ENCODE measurements at regions not wholly inside any gene's neighbourhood (a gene's known extent, or its start where the extent isn't known, plus 50 kb on each side); places are given as distances from the start of the nearest gene placed in this dataset.

DNA sequence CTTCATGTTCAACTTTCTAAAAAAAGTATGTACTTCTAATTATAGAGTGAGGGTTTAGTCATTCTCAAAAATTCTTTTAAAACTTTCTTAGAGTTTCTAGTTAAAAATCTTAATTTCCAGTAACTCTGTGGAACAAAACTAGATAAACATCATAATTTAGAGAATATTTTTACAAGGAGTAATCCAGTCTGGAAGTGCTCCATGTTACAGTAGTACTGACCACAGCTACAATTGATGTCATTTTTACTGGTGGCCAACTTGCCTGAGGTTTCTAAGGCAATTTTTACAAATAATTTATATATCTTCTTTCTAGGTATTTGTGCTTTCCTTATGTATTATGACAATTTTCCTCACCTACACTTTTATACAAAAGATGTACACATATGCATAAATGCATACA, 490.4 kb downstream of the CENPC start:
- DNase-seq, result peak; percentile 13
- no peaks in the 10 kb centered on the region for H3K36me3 ChIP-seq (ENCODE audit: control insufficient read depth, insufficient read depth, low read length)
- H3K4me3 ChIP-seq (ENCODE audit: low read length), result no peak overlapping the region
- no peaks in the 10 kb centered on the region for H3K27me3 ChIP-seq (ENCODE audit: control insufficient read depth, insufficient read depth, low read length)
- H3K9me3 ChIP-seq (replicated peaks; ENCODE audit: control insufficient read depth, low read depth, low read length), result no peaks in the 10 kb centered on the region
- no peak overlapping the region for H3K27ac ChIP-seq (ENCODE audit: low read length)
- no peaks in the 10 kb centered on the region for H3K4me1 ChIP-seq (ENCODE audit: control insufficient read depth, insufficient read depth, low read length)

DNA sequence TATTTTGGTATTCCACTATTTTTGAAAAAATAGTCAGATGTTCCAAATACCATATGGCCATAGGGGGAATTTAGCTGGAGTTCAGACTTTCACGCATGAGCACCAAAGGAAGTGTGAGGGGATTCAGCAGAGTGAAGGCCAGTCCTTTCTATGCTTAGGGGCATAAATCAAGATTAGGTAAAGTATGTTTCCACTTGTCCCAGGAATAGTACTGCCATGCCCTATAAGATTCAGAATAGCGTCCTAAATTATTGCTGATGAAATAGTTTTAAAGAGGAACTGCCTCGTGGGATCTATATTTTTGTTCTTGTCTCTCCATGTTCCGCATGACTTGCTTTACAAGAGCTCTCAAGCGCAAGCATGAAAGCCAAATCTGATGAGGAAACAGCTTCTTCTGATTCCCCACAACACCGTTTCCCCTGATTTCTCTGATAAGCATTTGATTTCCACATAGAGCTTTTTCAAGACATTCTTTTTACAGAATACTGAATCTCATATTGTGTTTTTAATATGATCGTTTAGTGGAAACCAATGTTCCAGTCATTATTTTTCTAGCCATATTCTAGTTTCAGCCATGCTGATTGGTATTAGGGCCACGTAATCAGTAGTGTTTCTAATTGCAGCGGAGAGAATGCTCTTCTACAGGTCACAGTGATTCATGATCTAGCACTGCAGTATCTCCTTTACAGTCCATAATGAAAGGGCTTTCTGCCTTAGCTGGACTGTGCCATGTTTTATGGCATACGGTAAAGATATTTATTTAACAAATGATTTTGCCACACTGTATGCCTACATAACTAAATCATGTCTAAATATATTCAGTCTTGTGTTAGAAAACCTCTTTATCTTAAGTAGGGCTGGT, 492.3 kb downstream of the CENPC start:
- no peak for DNase-seq
- 0% methylated on average over 1 of the region's 10 CpGs for WGBS (ENCODE audit: insufficient coverage)

GRCh38 chr4:67051000-67051789, 494.1 kb downstream of the CENPC start:
- H3K36me3 ChIP-seq (ENCODE audit: control insufficient read depth, insufficient read depth, low read length), result no peaks in the 10 kb centered on the region
- no peak for DNase-seq
- 100% methylated on average over 1 of the region's 4 CpGs for WGBS (ENCODE audit: insufficient coverage)
- H3K4me1 ChIP-seq (ENCODE audit: control insufficient read depth, insufficient read depth, low read length), result no peaks in the 10 kb centered on the region
- no peaks in the 10 kb centered on the region for H3K27me3 ChIP-seq (ENCODE audit: control insufficient read depth, insufficient read depth, low read length)
- H3K27ac ChIP-seq (ENCODE audit: low read length), result no peak overlapping the region
- no peaks in the 10 kb centered on the region for H3K9me3 ChIP-seq (replicated peaks; ENCODE audit: control insufficient read depth, low read depth, low read length)
- no peak overlapping the region for H3K4me3 ChIP-seq (ENCODE audit: low read length)

More for the DNA sequence above, 492.3 kb downstream of the CENPC start:
- Histone ChIP-seq H3K4me3 (ENCODE audit: low read length) (no peak overlapping the region), H3K27me3 (ENCODE audit: control insufficient read depth, insufficient read depth, low read length) (no peaks in the 10 kb centered on the region), H3K36me3 (ENCODE audit: control insufficient read depth, insufficient read depth, low read length) (no peaks in the 10 kb centered on the region), H3K9me3 (replicated peaks; ENCODE audit: control insufficient read depth, low read depth, low read length) (no peaks in the 10 kb centered on the region), H3K27ac (ENCODE audit: low read length) (no peak overlapping the region), H3K4me1 (ENCODE audit: control insufficient read depth, insufficient read depth, low read length) (no peaks in the 10 kb centered on the region)

GRCh38 chr4:67049446-67049845, 495.9 kb downstream of the CENPC start:
- H3K27me3 ChIP-seq (ENCODE audit: control insufficient read depth, insufficient read depth, low read length), result no peaks in the 10 kb centered on the region
- no peaks in the 10 kb centered on the region for H3K9me3 ChIP-seq (replicated peaks; ENCODE audit: control insufficient read depth, low read depth, low read length)
- no peaks in the 10 kb centered on the region for H3K36me3 ChIP-seq (ENCODE audit: control insufficient read depth, insufficient read depth, low read length)
- no peak for DNase-seq
- no peak overlapping the region for H3K27ac ChIP-seq (ENCODE audit: low read length)
- 83% methylated on average over 1 of the region's 2 CpGs for WGBS (ENCODE audit: insufficient coverage)
- H3K4me3 ChIP-seq (ENCODE audit: low read length), result no peak overlapping the region
- H3K4me1 ChIP-seq (ENCODE audit: control insufficient read depth, insufficient read depth, low read length), result no peaks in the 10 kb centered on the region

DNA sequence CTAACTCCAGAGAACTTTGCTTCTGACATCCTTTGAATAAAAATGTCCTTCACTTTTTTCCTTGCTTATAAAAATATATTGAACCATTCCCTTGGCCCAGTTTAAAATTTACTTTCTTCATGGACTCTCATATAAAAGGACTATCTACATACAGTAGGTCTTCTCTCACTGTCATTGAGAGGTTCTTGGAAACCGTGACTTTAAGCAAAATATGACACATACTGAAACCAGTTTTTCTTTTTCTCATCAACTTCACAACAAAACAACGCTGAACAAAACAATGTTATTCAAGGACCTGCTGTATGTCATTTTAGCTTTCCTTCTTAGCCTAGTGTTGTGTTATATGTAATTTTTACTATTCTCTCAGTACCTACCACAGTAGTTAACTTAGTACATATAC, 496.8 kb downstream of the CENPC start:
- WGBS (ENCODE audit: insufficient coverage), result 60% methylated on average over 1 of the region's 2 CpGs
- no peaks in the 10 kb centered on the region for H3K27me3 ChIP-seq (ENCODE audit: control insufficient read depth, insufficient read depth, low read length)

DNA sequence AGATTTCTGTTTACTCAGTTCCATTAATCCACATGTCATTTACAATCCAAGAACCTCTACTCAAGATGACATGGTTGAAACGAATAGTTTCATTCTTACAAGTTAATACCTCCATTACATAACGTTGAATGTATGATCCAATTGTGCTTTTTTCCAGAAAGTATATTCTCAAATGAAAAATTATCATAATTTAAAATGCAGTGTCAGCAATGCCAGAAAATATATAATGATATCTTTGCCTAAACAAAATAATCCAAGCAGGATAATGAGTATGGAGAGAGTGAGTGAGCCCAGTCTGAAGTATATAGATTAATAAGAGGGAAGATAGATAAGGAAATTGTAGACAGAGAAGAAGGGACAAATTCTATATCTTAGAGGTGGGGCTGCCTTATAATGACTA, 505.0 kb downstream of the CENPC start:
- no peak for DNase-seq
- no CpG with 5 or more reads among the region's 2 CpGs for WGBS (ENCODE audit: insufficient coverage)
- Histone ChIP-seq H3K4me3 (ENCODE audit: low read length) (no peak overlapping the region), H3K36me3 (ENCODE audit: control insufficient read depth, insufficient read depth, low read length) (no peaks in the 10 kb centered on the region), H3K4me1 (ENCODE audit: control insufficient read depth, insufficient read depth, low read length) (peaks cover 5% of the 10 kb centered on the region), H3K27ac (ENCODE audit: low read length) (no peak overlapping the region), H3K9me3 (replicated peaks; ENCODE audit: control insufficient read depth, low read depth, low read length) (no peaks in the 10 kb centered on the region), H3K27me3 (ENCODE audit: control insufficient read depth, insufficient read depth, low read length) (no peaks in the 10 kb centered on the region)

More for the DNA sequence above, 496.8 kb downstream of the CENPC start:
- Histone ChIP-seq H3K9me3 (replicated peaks; ENCODE audit: control insufficient read depth, low read depth, low read length) (no peaks in the 10 kb centered on the region), H3K27ac (ENCODE audit: low read length) (no peak overlapping the region), H3K4me3 (ENCODE audit: low read length) (no peak overlapping the region), H3K36me3 (ENCODE audit: control insufficient read depth, insufficient read depth, low read length) (no peaks in the 10 kb centered on the region), H3K4me1 (ENCODE audit: control insufficient read depth, insufficient read depth, low read length) (no peaks in the 10 kb centered on the region)
- DNase-seq, result no peak

- no CpG with 5 or more reads among the region's 4 CpGs for WGBS (ENCODE audit: insufficient coverage)
- Histone ChIP-seq H3K27me3 (ENCODE audit: control insufficient read depth, insufficient read depth, low read length) (no peaks in the 10 kb centered on the region), H3K36me3 (ENCODE audit: control insufficient read depth, insufficient read depth, low read length) (no peaks in the 10 kb centered on the region), H3K27ac (ENCODE audit: low read length) (no peak overlapping the region), H3K4me3 (ENCODE audit: low read length) (no peak overlapping the region), H3K4me1 (ENCODE audit: control insufficient read depth, insufficient read depth, low read length) (peaks cover 5% of the 10 kb centered on the region), H3K9me3 (replicated peaks; ENCODE audit: control insufficient read depth, low read depth, low read length) (no peaks in the 10 kb centered on the region)
- no peak for DNase-seq
These were observed 507.1 kb downstream of the CENPC start for GRCh38 chr4:67038228-67038566.

GRCh38 chr4:67037504-67038227, 507.6 kb downstream of the CENPC start:
- no peak overlapping the region for H3K27ac ChIP-seq (ENCODE audit: low read length)
- DNase-seq, result no peak

DNA sequence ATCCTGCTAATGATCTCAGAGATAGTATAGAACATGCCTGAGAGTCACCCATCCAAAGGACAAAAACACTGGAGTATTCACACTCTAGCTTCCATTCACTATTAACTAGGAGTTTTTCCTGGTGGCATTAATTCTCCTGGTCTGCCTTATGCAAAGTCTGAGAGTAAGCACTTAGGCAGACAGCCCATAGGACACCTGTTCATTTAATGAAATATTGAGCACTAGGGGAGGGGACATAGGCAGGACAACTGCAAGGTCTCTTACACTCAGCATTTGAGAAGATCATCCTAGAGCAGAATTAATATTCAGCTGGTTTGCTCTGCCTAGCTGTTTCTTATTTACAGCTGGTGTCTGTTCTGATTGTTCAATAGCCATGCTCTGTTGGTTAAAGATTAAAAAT, 508.5 kb downstream of the CENPC start:
- no peaks in the 10 kb centered on the region for H3K27me3 ChIP-seq (ENCODE audit: control insufficient read depth, insufficient read depth, low read length)
- H3K4me1 ChIP-seq (ENCODE audit: control insufficient read depth, insufficient read depth, low read length), result peaks cover 5% of the 10 kb centered on the region
- no peak overlapping the region for H3K27ac ChIP-seq (ENCODE audit: low read length)
- peak; percentile 53 for DNase-seq
- no peaks in the 10 kb centered on the region for H3K36me3 ChIP-seq (ENCODE audit: control insufficient read depth, insufficient read depth, low read length)
- H3K4me3 ChIP-seq (ENCODE audit: low read length), result no peak overlapping the region
- no peaks in the 10 kb centered on the region for H3K9me3 ChIP-seq (replicated peaks; ENCODE audit: control insufficient read depth, low read depth, low read length)

More at GRCh38 chr4:67037504-67038227, 507.6 kb downstream of the CENPC start:
- Histone ChIP-seq H3K4me3 (ENCODE audit: low read length) (no peak overlapping the region), H3K36me3 (ENCODE audit: control insufficient read depth, insufficient read depth, low read length) (no peaks in the 10 kb centered on the region), H3K27me3 (ENCODE audit: control insufficient read depth, insufficient read depth, low read length) (no peaks in the 10 kb centered on the region), H3K4me1 (ENCODE audit: control insufficient read depth, insufficient read depth, low read length) (peaks cover 5% of the 10 kb centered on the region), H3K9me3 (replicated peaks; ENCODE audit: control insufficient read depth, low read depth, low read length) (no peaks in the 10 kb centered on the region)

DNA sequence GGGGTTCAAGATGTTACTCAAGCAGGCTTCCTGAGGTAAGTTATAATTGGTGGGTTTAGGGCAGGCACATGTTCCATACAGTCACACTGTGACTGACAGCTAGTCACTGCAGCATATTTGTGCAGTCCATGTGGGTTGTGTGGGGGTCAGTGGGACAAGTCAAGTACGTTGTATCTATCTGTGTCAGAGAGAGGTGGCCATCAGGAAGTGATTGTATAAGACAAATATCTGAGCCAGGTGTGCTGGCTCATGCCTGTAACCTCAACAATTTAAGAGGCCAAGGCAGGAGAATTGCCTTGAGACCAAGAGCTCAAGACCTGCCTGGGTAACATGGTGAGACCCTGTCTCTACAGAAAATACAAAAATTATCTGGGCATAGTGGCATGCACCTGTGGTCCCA, 509.3 kb downstream of the CENPC start:
- Histone ChIP-seq H3K27ac (ENCODE audit: low read length) (no peak overlapping the region), H3K36me3 (ENCODE audit: control insufficient read depth, insufficient read depth, low read length) (no peaks in the 10 kb centered on the region), H3K4me3 (ENCODE audit: low read length) (no peak overlapping the region), H3K9me3 (replicated peaks; ENCODE audit: control insufficient read depth, low read depth, low read length) (no peaks in the 10 kb centered on the region), H3K27me3 (ENCODE audit: control insufficient read depth, insufficient read depth, low read length) (no peaks in the 10 kb centered on the region), H3K4me1 (ENCODE audit: control insufficient read depth, insufficient read depth, low read length) (peaks cover 5% of the 10 kb centered on the region)
- no peak for DNase-seq
- 50% methylated on average over 1 of the region's 1 CpG for WGBS (ENCODE audit: insufficient coverage)

Data from muscle of leg (tissue), 3 donors.